GM23338 (cell line): ENCODE measurements at regions not wholly inside any gene's neighbourhood (a gene's known extent, or its start where the extent isn't known, plus 50 kb on each side); places are given as distances from the start of the nearest gene placed in this dataset.

Experiments
- CREB1 ChIP-seq: fragments of 250-450 bp; sonication (Bioruptor Pico); IDR thresholded peaks from 2 replicates; pipeline ENCODE4 v1.5.0; 2020; ENCODE audit warnings: low read depth, mild to moderate bottlenecking, moderate library complexity
- EZH2 ChIP-seq: fragments of 200-600 bp; sonication (generic); IDR thresholded peaks from one replicate; pipeline ENCODE4 v1.8.0; 2017; ENCODE audit warnings: antibody characterized with exemption, mild to moderate bottlenecking, low read depth; ENCODE audit not compliant: unreplicated experiment
- EZH2phosphoT487 ChIP-seq: fragments of 200-600 bp; sonication (generic); IDR thresholded peaks from one replicate; pipeline ENCODE4 v1.8.1; 2018; ENCODE audit warnings: antibody characterized with exemption; ENCODE audit not compliant: unreplicated experiment
- JUNB ChIP-seq: IDR thresholded peaks from one replicate; pipeline ENCODE4 v1.6.1; 2016; ENCODE audit warnings: antibody characterized with exemption; ENCODE audit not compliant: unreplicated experiment
- NANOG ChIP-seq: IDR thresholded peaks from 2 replicates; pipeline ENCODE4 v1.6.1; 2016; ENCODE audit warnings: antibody characterized with exemption, borderline replicate concordance
- POLR2AphosphoS5 ChIP-seq: IDR thresholded peaks from 2 replicates; pipeline ENCODE4 v1.6.1; 2016; ENCODE audit warnings: antibody characterized with exemption, low read depth
- REST ChIP-seq: IDR thresholded peaks from one replicate; pipeline ENCODE4 v1.6.1; 2018; ENCODE audit warnings: antibody characterized with exemption; ENCODE audit not compliant: unreplicated experiment
- ZNF114 ChIP-seq: fragments of 250-450 bp; sonication (Bioruptor Pico); IDR thresholded peaks from 2 replicates; pipeline ENCODE4 v1.5.0; 2020; ENCODE audit warnings: mild to moderate bottlenecking, moderate library complexity
- ZNF462 ChIP-seq: fragments of 250-450 bp; sonication (Bioruptor Pico); IDR thresholded peaks from 2 replicates; pipeline ENCODE4 v1.5.0; 2020; ENCODE audit warnings: mild to moderate bottlenecking, moderate library complexity
- TF ChIP-seq, protein P1 (sequence below), 2 experiments: fragments of 200-600 bp in 1 of 2; sonication (generic) in 1 of 2; conservative IDR thresholded peaks; 2 replicates each; pipeline versions ENCODE4 v1.5.1 to v1.6.1; 2016 to 2017; ENCODE audit warnings: antibody characterized with exemption in 2 of 2, low read depth in 2 of 2, mild to moderate bottlenecking in 2 of 2, moderate library complexity in 1 of 2

DNA sequence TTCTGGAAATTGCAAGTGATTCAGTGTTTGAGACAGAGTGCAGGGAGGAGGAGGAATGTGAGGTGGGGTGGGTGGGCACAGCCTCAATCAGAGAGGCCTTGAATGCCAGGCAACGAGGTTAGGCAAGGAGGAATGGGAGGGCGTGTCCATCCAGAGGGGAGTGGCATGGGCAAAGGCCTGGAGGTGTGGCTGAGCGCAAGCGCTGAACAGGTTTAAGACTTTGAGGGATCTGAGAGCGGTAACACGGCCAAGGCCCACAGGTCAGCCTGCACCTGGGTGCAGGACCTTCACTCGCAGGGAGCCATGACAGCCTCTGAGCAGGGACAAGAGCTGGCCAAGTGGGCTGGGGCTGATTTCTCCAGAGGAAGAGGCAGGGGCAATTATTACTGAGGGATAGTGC, 125.9 kb downstream of the TPRA1 start:
- TF ChIP-seq, protein P1, sequence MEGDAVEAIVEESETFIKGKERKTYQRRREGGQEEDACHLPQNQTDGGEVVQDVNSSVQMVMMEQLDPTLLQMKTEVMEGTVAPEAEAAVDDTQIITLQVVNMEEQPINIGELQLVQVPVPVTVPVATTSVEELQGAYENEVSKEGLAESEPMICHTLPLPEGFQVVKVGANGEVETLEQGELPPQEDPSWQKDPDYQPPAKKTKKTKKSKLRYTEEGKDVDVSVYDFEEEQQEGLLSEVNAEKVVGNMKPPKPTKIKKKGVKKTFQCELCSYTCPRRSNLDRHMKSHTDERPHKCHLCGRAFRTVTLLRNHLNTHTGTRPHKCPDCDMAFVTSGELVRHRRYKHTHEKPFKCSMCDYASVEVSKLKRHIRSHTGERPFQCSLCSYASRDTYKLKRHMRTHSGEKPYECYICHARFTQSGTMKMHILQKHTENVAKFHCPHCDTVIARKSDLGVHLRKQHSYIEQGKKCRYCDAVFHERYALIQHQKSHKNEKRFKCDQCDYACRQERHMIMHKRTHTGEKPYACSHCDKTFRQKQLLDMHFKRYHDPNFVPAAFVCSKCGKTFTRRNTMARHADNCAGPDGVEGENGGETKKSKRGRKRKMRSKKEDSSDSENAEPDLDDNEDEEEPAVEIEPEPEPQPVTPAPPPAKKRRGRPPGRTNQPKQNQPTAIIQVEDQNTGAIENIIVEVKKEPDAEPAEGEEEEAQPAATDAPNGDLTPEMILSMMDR (conservative IDR thresholded peaks at IDR 0.05; ENCODE audit: low read depth in 2 of 2): no peak
- TF ChIP-seq POLR2AphosphoS5 (no peak), EZH2 (no peak), CREB1 (CRISPR knock-in tag) (no peak), EZH2phosphoT487 (no peak), ZNF114 (CRISPR knock-in tag) (no peak), JUNB (no peak), REST (no peak), ZNF462 (CRISPR knock-in tag) (no peak), NANOG (no peak)
